ENCODE measurements at regions not wholly inside any gene's neighbourhood (a gene's known extent, or its start where the extent isn't known, plus 50 kb on each side); places are given as distances from the start of the nearest gene placed in this dataset.

DNA sequence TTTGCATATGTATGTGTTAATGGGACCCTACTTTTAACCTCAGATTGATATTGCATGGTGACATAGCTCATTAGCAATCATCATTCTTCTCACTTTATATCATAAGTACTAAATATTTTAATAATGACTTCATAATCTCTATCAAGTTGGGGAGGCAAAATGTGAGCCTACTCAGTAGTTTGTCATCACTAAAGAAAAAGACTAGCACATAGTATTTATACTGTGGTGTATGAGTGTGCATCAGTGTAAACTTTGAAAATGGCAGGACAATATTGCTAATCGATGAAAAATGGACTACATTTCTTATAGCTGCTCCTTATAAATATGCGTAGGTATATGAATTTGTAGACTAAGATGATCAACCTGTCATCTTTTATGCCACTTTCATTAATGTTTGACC is 624.5 kb upstream of the ROBO2 start:
- H3K4me3 Mint-ChIP-seq, result no peak overlapping the region
- peaks cover 18% of the 10 kb centered on the region for H3K9me3 Mint-ChIP-seq
- no peaks in the 10 kb centered on the region for H3K4me1 Mint-ChIP-seq
- no peak overlapping the region for H3K27ac Mint-ChIP-seq
- TF ChIP-seq, protein P1, sequence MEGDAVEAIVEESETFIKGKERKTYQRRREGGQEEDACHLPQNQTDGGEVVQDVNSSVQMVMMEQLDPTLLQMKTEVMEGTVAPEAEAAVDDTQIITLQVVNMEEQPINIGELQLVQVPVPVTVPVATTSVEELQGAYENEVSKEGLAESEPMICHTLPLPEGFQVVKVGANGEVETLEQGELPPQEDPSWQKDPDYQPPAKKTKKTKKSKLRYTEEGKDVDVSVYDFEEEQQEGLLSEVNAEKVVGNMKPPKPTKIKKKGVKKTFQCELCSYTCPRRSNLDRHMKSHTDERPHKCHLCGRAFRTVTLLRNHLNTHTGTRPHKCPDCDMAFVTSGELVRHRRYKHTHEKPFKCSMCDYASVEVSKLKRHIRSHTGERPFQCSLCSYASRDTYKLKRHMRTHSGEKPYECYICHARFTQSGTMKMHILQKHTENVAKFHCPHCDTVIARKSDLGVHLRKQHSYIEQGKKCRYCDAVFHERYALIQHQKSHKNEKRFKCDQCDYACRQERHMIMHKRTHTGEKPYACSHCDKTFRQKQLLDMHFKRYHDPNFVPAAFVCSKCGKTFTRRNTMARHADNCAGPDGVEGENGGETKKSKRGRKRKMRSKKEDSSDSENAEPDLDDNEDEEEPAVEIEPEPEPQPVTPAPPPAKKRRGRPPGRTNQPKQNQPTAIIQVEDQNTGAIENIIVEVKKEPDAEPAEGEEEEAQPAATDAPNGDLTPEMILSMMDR (IDR thresholded peaks at IDR 0.05; ENCODE audit: unreplicated experiment), result no peak
- peaks cover 10% of the 10 kb centered on the region for H3K36me3 Mint-ChIP-seq
- no peak for DNase-seq (ENCODE audit: low spot score in 2 of 2, unreplicated experiment in 2 of 2)
- no peaks in the 10 kb centered on the region for H3K27me3 Mint-ChIP-seq (ENCODE audit: low read depth)

DNA sequence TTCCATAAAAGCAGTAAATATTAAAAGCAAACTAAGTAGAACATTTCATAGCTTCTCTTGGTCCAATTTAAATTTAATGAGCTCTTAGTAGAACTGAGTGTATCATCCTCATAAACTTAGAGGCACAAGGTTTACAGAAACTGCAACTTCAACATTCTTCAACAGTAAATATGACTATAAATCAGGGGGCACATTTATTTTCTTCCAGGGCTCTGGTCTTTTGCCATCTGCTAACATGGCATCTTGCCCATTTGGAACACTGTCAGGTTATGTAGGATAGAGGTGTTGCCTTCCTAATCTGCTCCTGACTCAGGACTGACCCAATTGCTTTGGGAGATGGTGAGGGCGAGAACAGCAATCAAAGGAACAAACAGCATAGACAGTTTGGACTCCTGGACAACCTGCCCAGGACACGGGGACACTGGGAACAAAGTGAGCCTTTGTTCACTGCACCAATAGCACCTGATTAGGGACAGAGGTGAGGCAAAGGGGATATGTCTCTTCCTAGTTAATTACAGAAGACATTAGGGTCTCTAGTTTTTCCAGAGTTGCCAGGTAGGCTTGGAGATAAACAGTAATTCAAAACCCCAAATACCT is 610.2 kb upstream of the ROBO2 start:
- TF ChIP-seq, protein P1 (IDR thresholded peaks at IDR 0.05; ENCODE audit: unreplicated experiment), result no peak
- Mint-ChIP-seq H3K27me3 (ENCODE audit: low read depth) (peaks cover 1% of the 10 kb centered on the region), H3K27ac (no peak overlapping the region), H3K9me3 (no peaks in the 10 kb centered on the region), H3K4me3 (no peak overlapping the region), H3K4me1 (peaks cover 9% of the 10 kb centered on the region), H3K36me3 (no peaks in the 10 kb centered on the region)
- no peak for DNase-seq (ENCODE audit: low spot score in 2 of 2, unreplicated experiment in 2 of 2)

DNA sequence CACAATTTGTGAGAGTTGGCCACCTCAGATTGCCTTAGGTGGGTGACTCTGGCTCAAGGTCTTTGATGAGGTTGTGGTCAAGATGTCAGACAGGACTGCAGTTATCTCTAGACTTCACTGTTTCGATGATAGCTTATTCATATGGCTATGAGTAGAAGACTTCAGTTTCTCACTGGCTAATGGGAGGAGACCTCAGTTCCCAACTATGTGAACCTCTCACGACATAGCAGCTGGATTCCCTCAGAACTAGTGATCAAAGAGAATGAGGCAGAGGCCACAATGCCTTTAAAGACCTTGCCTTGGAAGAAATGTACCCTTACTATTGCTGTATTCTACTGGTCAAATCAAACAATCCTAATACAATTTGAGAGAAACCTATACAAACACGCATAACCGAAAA is 607.5 kb upstream of the ROBO2 start:
- no peak overlapping the region for H3K27ac Mint-ChIP-seq
- peaks cover 9% of the 10 kb centered on the region for H3K4me1 Mint-ChIP-seq
- peaks cover 1% of the 10 kb centered on the region for H3K27me3 Mint-ChIP-seq (ENCODE audit: low read depth)
- H3K4me3 Mint-ChIP-seq, result no peak overlapping the region
- DNase-seq (ENCODE audit: low spot score in 2 of 2, unreplicated experiment in 2 of 2), result no peak
- no peaks in the 10 kb centered on the region for H3K9me3 Mint-ChIP-seq
- H3K36me3 Mint-ChIP-seq, result no peaks in the 10 kb centered on the region
- TF ChIP-seq, protein P1 (IDR thresholded peaks at IDR 0.05; ENCODE audit: unreplicated experiment), result no peak

DNA sequence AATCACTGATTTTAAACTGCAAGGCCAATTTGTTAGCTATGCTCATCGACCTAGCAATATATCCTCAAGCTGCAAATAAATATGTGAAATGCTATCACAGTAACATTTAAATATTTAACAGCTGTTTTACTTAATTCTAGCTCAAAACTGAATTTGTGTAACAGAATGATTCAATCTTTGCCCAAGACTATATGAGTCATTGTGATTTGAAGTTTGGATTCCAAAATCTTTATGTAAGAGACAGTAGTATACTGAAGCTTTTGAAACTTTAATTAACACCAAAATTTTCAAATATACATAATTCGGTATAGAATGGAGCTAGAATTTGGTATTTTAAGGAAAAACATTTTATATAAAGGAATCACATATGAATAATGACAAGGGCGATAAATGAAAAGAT is 603.0 kb upstream of the ROBO2 start:
- no peak for DNase-seq (ENCODE audit: low spot score in 2 of 2, unreplicated experiment in 2 of 2)

DNA sequence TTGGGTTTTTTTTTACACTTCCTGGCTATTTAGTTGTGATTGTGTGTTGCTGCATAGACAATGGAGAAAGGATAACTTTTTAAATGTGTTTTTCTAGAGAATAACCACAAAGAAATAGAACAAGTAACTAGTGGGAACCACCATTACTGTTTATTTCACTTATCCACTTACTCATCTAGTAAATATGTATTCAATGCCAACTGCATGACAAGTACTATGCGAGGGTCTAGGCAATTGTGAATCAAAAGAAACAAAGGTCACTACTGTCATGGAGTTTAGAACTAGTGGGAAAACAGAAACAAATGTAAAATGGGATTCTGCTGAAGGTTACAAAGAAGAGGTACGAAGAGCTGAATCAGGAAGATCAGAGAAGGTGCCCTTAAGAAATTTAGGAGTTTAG is 600.9 kb upstream of the ROBO2 start:
- Mint-ChIP-seq H3K27me3 (ENCODE audit: low read depth) (no peaks in the 10 kb centered on the region), H3K27ac (no peak overlapping the region), H3K9me3 (peaks cover 4% of the 10 kb centered on the region), H3K36me3 (peaks cover 3% of the 10 kb centered on the region), H3K4me3 (no peak overlapping the region), H3K4me1 (no peaks in the 10 kb centered on the region)
- no peak for DNase-seq (ENCODE audit: low spot score in 2 of 2, unreplicated experiment in 2 of 2)
- TF ChIP-seq, protein P1 (IDR thresholded peaks at IDR 0.05; ENCODE audit: unreplicated experiment), result no peak

More for the DNA sequence above, 603.0 kb upstream of the ROBO2 start:
- no peaks in the 10 kb centered on the region for H3K27me3 Mint-ChIP-seq (ENCODE audit: low read depth)
- no peaks in the 10 kb centered on the region for H3K9me3 Mint-ChIP-seq
- no peaks in the 10 kb centered on the region for H3K36me3 Mint-ChIP-seq
- H3K27ac Mint-ChIP-seq, result no peak overlapping the region
- no peak overlapping the region for H3K4me3 Mint-ChIP-seq
- TF ChIP-seq, protein P1 (IDR thresholded peaks at IDR 0.05; ENCODE audit: unreplicated experiment), result no peak
- H3K4me1 Mint-ChIP-seq, result no peaks in the 10 kb centered on the region
